ENCODE measurements at regions not wholly inside any gene's neighbourhood (a gene's known extent, or its start where the extent isn't known, plus 50 kb on each side); places are given as distances from the start of the nearest gene placed in this dataset.
"Not testable (repeated sequence)": the region's sequence is repeated elsewhere in the genome, so short reads cannot be mapped to it uniquely, and the experiment has no call there.

DNA sequence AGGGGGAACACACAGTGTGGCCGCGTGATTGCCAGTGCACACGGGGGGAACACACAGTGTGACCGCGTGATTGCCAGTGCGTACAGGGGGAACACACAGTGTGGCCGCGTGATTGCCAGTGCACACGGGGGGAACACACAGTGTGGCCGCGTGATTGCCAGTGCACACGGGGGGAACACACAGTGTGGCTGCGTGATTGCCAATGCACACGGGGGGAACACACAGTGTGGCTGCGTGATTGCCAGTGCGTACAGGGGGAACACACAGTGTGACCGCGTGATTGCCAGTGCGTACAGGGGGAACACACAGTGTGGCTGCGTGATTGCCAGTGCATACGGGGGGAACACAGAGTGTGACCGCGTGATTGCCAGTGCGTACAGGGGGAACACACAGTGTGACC lies 140.3 kb downstream of the RTP5 start:
- TF ChIP-seq, protein P1, sequence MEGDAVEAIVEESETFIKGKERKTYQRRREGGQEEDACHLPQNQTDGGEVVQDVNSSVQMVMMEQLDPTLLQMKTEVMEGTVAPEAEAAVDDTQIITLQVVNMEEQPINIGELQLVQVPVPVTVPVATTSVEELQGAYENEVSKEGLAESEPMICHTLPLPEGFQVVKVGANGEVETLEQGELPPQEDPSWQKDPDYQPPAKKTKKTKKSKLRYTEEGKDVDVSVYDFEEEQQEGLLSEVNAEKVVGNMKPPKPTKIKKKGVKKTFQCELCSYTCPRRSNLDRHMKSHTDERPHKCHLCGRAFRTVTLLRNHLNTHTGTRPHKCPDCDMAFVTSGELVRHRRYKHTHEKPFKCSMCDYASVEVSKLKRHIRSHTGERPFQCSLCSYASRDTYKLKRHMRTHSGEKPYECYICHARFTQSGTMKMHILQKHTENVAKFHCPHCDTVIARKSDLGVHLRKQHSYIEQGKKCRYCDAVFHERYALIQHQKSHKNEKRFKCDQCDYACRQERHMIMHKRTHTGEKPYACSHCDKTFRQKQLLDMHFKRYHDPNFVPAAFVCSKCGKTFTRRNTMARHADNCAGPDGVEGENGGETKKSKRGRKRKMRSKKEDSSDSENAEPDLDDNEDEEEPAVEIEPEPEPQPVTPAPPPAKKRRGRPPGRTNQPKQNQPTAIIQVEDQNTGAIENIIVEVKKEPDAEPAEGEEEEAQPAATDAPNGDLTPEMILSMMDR (IDR thresholded peaks at IDR 0.05): not testable (repeated sequence)
- not testable (repeated sequence) for TF ChIP-seq EP300, POLR2A, POLR2AphosphoS5 (IDR thresholded peaks at IDR 0.05)

All from suprapubic skin (tissue), 4 donors.